Endothelial cell of umbilical vein (primary cell): ENCODE measurements at regions not wholly inside any gene's neighbourhood (a gene's known extent, or its start where the extent isn't known, plus 50 kb on each side); places are given as distances from the start of the nearest gene placed in this dataset.

Source experiments
- BruUV-seq: library from RNA; stranded (reverse); fragments of 400-500 nt; replicated peaks from 2 replicates; lab custom pipeline; 2021; lab: Mats Ljungman, UMichigan
- CTCF ChIA-PET: fragments of 300-600, 350-600 bp; sonication (Branson Sonifier 250); formaldehyde crosslinking; loops from one replicate; lab custom pipeline; 2021; ENCODE audit warnings: antibody characterized with exemption, inconsistent platforms; lab: Charles Lee
- POLR2A ChIA-PET: fragments of 300-600, 350-600 bp; sonication (Branson Sonifier 250); formaldehyde crosslinking; loops from one replicate; lab custom pipeline; 2021; ENCODE audit warnings: antibody characterized with exemption, inconsistent platforms; lab: Charles Lee
- DNase-seq: peaks from one replicate; pipeline ENCODE4 v3.0.0-alpha.2; 2011; ENCODE audit warnings: low read depth, low spot score
- FAIRE-seq: peaks from 2 replicates; lab custom pipeline; 2011; peaks lifted over from hg19 to GRCh38; lab: Jason Lieb, UNC
- H2AFZ ChIP-seq: 2 replicates; pipeline ENCODE4 v1.6.0; 2012; ENCODE audit warnings: low read depth, low read length, control low read depth, inconsistent platforms
- H3K27ac ChIP-seq: 2 replicates; pipeline ENCODE4 v1.5.1; 2011; ENCODE audit warnings: low read depth, mild to moderate bottlenecking, control low read depth, low read length, moderate library complexity; ENCODE audit not compliant: insufficient read depth
- H3K27me3 ChIP-seq, 2 experiments: 2 replicates each; pipeline versions ENCODE4 v1.6.0 to v1.6.1; 2011; ENCODE audit warnings: low read length in 2 of 2, mixed read lengths in 1 of 2; ENCODE audit not compliant: control insufficient read depth in 2 of 2, insufficient read depth in 2 of 2
- H3K36me3 ChIP-seq, 2 experiments: 2 replicates in 1 of 2; 3 replicates in 1 of 2; pipeline ENCODE4 v1.5.1; 2011; ENCODE audit warnings: low read length in 2 of 2, mild to moderate bottlenecking in 1 of 2, moderate library complexity in 1 of 2; ENCODE audit not compliant: control insufficient read depth in 2 of 2, insufficient read depth in 2 of 2; ENCODE audit errors: extremely low read depth in 1 of 2
- H3K4me1 ChIP-seq: 3 replicates; pipeline ENCODE4 v1.5.1; 2011; ENCODE audit warnings: mild to moderate bottlenecking, low read length; ENCODE audit not compliant: control insufficient read depth, insufficient read depth; ENCODE audit errors: extremely low read depth
- H3K4me2 ChIP-seq: 2 replicates; pipeline ENCODE4 v1.6.1; 2011; ENCODE audit warnings: low read length, control low read depth, mixed read lengths; ENCODE audit not compliant: insufficient read depth
- H3K4me3 ChIP-seq, 3 experiments: fragments of 200-600 bp in 1 of 3; sonication (generic), shearing (Covaris generic) in 1 of 3; replicated peaks in 1 of 3; 2 replicates each; pipeline ENCODE4 v1.5.1; 2011 to 2016; ENCODE audit warnings: control low read depth in 3 of 3, low read length in 3 of 3, mild to moderate bottlenecking in 2 of 3, inconsistent platforms in 1 of 3, low read depth in 1 of 3, moderate library complexity in 1 of 3; ENCODE audit not compliant: insufficient read depth in 1 of 3
- H3K79me2 ChIP-seq: 2 replicates; pipeline ENCODE4 v1.6.0; 2012; ENCODE audit warnings: low read length, inconsistent platforms; ENCODE audit not compliant: control insufficient read depth, insufficient read depth
- H3K9ac ChIP-seq: replicated peaks from 2 replicates; pipeline ENCODE3; 2011; ENCODE audit warnings: low read length, control low read depth; ENCODE audit not compliant: insufficient read depth; ENCODE audit errors: extremely low read depth
- H3K9me1 ChIP-seq: replicated peaks from 3 replicates; pipeline ENCODE4 v1.6.0; 2011; ENCODE audit warnings: mild to moderate bottlenecking, low read length; ENCODE audit not compliant: control insufficient read depth, insufficient read depth; ENCODE audit errors: extremely low read depth
- H3K9me3 ChIP-seq: replicated peaks from 2 replicates; pipeline ENCODE4 v1.5.1; 2012; ENCODE audit warnings: low read length, inconsistent platforms; ENCODE audit not compliant: control insufficient read depth, insufficient read depth
- H4K20me1 ChIP-seq: replicated peaks from 2 replicates; pipeline ENCODE3; 2011; ENCODE audit warnings: mild to moderate bottlenecking, low read length; ENCODE audit not compliant: control insufficient read depth, insufficient read depth; ENCODE audit errors: extremely low read depth
- CTCF ChIP-seq, 2 donors: IDR thresholded peaks; 1 replicate in 1 of 2; 2 replicates in 1 of 2; pipeline ENCODE4 v1.5.1; 2011; ENCODE audit warnings: low read length in 2 of 2, mild to moderate bottlenecking in 2 of 2, moderate library complexity in 2 of 2, control low read depth in 1 of 2, inconsistent platforms in 1 of 2, low read depth in 1 of 2; ENCODE audit not compliant: insufficient read depth in 1 of 2; ENCODE audit errors: extremely low read depth in 1 of 2
- EZH2 ChIP-seq: IDR thresholded peaks from 2 replicates; pipeline ENCODE4 v1.6.1; 2012; ENCODE audit warnings: borderline replicate concordance, low read depth, mild to moderate bottlenecking, moderate library complexity, low read length, inconsistent platforms; ENCODE audit not compliant: severe bottlenecking
- FOS ChIP-seq: IDR thresholded peaks from 2 replicates; pipeline ENCODE4 v1.6.1; 2011; ENCODE audit warnings: mild to moderate bottlenecking, low read length, moderate library complexity, borderline replicate concordance; ENCODE audit not compliant: insufficient read depth
- GATA2 ChIP-seq: IDR thresholded peaks from 2 replicates; pipeline ENCODE4 v1.7.0; 2011; ENCODE audit warnings: low read depth, mild to moderate bottlenecking, moderate library complexity, mixed read lengths, low read length; ENCODE audit not compliant: insufficient read length, insufficient read depth
- JUN ChIP-seq: IDR thresholded peaks from 2 replicates; pipeline ENCODE4 v1.6.1; 2011; ENCODE audit warnings: borderline replicate concordance, low read depth; ENCODE audit not compliant: insufficient read length, insufficient read depth
- MAX ChIP-seq: IDR thresholded peaks from 2 replicates; pipeline ENCODE4 v1.6.1; 2011; ENCODE audit not compliant: insufficient read depth, insufficient read length
- MYC ChIP-seq: IDR thresholded peaks from one replicate; pipeline ENCODE4 v1.6.1; 2011; ENCODE audit warnings: mild to moderate bottlenecking, low read depth, low read length
- POLR2A ChIP-seq: IDR thresholded peaks from 2 replicates; pipeline ENCODE4 v1.6.1; 2012; ENCODE audit warnings: low read depth, mild to moderate bottlenecking, control low read depth, low read length
- POLR2AphosphoS5 ChIP-seq: IDR thresholded peaks from 2 replicates; pipeline ENCODE4 v1.6.1; 2012; ENCODE audit warnings: low read depth, mild to moderate bottlenecking, control low read depth, low read length, moderate library complexity; ENCODE audit not compliant: insufficient read depth
- dilution Hi-C: fragments of 300-500 bp; cut with MboI; formaldehyde crosslinking; loops from one replicate; pipeline ENCODE4 v1.15.0; 2019; ENCODE audit warnings: low sequenced_read_pairs; ENCODE audit not compliant: extremely low pct_ligation_motif_present
- intact Hi-C: fragments of 100-400 bp; cut with micrococcal nuclease; formaldehyde crosslinking; loops from one replicate; pipeline ENCODE4 v1.10.0; 2022

- no peaks in the 10 kb centered on the region for H3K9me3 ChIP-seq
- H3K4me1 ChIP-seq: no peaks in the 10 kb centered on the region
- no peak overlapping the region for H3K9ac ChIP-seq
- no TSS peak for BruUV-seq
- H3K27ac ChIP-seq: no peak overlapping the region
- no peaks in the 10 kb centered on the region for H3K27me3 ChIP-seq
- H2AFZ ChIP-seq: no peak overlapping the region
- no peaks in the 10 kb centered on the region for H4K20me1 ChIP-seq
- TF ChIP-seq CTCF (IDR thresholded peaks at IDR 0.05; ENCODE audit: extremely low read depth in 1 of 2, insufficient read depth in 1 of 2, low read depth in 1 of 2, low read length in 2 of 2) (no peak), FOS (no peak), POLR2A (no peak), JUN (no peak), EZH2 (no peak), MAX (no peak), POLR2AphosphoS5 (no peak), GATA2 (no peak), MYC (no peak)
- intact Hi-C loops (no loop called here), dilution Hi-C loops (no loop called here)
- H3K36me3 ChIP-seq: no peaks in the 10 kb centered on the region
- no peaks in the 10 kb centered on the region for H3K9me1 ChIP-seq
- no peak overlapping the region for H3K4me2 ChIP-seq
- POLR2A ChIA-PET: no interaction called here
- H3K79me2 ChIP-seq: no peaks in the 10 kb centered on the region
- FAIRE-seq (no peak), DNase-seq (no peak)
- H3K4me3 ChIP-seq: no peak overlapping the region
- CTCF ChIA-PET: interaction anchor here (0.6 kb wide), 1 partner anchor 24 kb away, joined by 3 read pairs; no protein-coding TSS in a partner anchor
Observed at GRCh38 chr12:97642911-97643310, 180.3 kb downstream of the RMST start.
